HG02623 (cell line): ENCODE measurements at regions not wholly inside any gene's neighbourhood (a gene's known extent, or its start where the extent isn't known, plus 50 kb on each side); places are given as distances from the start of the nearest gene placed in this dataset.
"Not testable (repeated sequence)": the region's sequence is repeated elsewhere in the genome, so short reads cannot be mapped to it uniquely, and the experiment has no call there.

Experiments
- ATAC-seq: cut with Tn5 transposase; IDR thresholded peaks from one replicate; pipeline ENCODE4 v1.9.1; 2021; ENCODE audit warnings: moderate library complexity; ENCODE audit not compliant: unreplicated experiment

DNA sequence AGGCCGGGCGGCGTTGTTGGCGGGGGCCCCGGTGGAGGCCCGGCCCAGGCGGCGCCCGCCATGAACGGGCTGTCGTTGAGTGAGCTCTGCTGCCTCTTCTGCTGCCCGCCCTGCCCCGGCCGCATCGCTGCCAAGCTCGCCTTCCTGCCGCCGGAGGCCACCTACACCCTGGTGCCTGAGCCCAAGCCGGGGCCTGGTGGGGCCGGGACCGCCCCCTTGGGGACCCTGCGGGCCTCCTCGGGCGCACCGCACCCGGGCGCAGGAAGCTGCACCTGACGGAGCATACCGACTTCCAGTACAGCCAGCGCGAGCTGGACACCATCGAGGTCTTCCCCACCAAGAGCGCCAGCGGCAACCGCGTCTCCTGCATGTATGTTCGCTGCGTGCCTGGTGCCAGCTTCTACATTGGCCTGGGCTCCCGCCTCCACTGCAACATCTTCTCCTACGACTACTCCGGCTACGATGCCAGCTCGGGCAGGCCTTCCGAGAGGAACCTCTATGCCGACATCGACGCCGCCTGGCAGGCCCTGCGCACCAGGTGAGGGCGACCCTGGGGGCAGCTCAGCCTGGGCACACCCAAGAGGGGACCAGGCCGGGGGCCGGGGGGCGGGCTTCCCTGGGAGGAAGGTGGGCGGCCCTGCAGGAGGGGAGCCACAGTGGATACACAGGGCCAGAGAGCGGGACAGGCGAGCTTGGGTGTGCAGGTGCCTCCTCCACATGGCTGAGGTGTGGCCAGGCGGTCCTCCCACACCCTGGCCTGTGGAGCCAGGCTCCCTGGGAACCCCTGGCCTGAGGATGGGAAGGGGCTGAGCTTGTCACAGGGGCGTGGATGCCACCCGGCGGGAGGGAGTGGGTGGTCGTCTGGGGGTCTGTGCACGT lies 201.6 kb downstream of the USP22 start:
- ATAC-seq, result not testable (repeated sequence)

DNA sequence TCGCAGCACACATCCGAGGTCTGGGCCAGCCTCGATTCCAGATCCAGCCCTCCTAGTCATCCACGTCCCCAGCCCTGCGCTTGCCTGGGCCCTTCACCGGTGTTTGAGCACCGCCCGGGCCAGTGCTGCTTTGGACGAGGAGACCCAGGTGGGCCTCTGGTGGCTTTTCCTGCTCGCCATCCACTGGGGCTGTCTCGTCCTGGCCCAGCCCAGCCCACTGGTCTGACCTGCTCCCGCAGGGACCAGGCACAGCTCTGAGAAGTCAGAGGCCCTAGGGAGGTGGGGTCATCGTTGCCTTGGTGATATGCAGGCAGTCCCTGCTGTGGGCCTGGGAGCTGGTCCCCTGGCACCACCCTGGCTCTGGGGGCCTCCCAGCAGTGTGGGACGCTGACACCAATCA lies 200.8 kb downstream of the USP22 start:
- ATAC-seq, result not testable (repeated sequence)

DNA sequence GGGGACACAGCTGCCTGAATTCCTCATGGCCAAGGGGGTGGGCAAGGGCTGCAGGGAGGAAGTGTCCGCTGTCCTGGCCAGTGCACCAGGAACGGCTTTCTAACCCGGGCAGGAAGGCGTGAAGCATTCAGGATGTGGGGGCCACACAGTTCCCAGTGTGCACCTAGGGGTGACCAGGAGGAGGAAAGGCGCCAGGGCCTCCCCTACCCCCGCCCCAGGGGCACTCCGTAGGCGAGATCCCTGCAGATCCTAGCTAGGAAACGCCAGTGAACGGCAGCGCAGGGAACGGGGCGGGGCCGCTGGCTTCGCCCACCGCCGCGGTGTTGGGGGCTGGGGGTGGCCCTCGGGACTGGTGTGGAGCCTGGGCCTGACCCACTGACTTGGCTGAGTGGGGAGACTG lies 199.6 kb downstream of the USP22 start:
- not testable (repeated sequence) for ATAC-seq

DNA sequence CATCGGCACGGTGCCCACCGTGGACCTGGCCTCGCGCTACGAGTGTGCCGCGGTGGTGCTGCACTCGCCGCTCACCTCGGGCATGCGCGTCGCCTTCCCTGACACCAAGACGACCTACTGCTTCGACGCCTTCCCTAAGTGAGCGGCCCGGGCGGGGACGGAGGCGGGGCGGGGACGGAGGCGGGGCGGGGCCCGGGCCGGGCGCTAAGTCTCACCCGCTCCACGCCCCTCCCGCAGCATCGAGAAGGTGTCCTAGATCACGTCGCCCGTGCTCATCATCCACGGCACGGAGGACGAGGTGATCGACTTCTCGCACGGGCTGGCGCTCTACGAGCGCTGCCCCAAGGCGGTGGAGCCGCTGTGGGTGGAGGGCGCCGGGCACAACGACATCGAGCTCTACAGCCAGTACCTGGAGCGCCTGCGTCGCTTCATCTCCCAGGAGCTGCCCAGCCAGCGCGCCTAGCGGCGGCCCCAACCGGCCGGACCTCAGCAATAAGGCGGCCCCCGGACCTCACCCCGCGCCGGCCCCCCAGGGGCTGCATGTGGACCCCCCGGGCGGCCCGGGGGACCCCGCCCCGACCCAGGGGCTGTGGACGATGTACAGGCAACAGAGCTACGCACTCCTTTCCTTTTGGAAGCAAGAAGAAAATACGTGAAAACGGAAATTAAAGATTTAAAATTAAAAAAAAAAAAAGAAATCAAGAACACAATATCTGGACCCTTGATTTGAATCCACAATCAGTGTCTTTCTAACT lies 198.8 kb downstream of the USP22 start:
- ATAC-seq, result not testable (repeated sequence)

DNA sequence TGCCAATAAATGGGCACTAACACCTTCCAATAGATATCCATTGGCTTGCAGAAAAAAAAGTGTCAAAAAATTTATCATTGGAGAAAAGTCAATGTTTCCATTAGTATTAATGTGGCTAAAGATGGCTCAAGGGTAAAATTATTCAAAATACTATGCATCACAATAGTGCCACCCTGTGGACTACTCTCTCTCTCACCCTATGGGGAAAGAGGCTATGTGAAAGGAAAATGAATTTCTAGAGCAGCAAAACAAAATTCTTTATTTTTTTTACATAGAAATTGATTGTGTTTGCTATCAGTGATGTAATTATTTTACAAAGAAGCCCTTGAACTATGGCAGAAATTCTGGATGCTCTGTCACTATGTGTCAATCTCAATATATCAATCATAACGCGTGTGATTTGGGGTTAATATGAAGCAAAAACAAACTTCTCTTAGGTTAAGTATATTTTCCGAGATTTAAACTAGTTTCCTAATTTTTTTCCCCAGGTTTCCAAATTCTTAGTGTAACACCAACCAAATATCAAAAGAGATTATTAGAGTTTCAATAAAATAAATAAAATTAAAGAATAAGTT lies 193.9 kb downstream of the USP22 start:
- ATAC-seq, result not testable (repeated sequence)

DNA sequence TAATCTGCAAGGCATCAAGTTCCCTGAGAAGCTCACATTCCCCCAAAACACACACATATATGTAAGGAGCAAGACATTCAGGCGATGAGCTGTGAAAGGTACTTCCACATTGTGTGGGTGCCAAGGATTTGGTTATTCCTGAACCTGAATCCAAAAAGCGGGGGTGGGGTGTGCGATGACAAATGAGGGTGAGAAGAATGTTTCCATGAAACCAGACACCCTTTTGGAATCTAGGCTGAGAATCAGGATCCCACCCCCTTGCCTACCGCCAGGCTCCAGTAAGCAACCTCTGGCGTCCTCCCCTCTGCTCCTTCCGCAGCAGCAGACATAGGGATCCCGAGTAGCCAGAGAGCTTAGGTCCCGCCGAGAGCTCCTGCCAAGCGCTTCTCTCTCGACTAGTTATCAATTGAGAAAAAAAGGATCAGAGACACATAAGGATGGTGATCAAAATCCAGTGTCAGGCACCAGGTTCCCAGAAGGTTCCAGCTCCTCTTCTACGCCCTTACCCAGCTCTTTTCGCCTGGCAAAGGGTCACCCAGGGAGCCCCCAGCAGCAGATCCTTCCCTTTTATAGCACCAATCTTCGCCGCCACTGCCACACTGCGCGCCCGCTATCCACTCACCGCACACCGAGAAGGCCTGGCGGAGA lies 191.1 kb downstream of the USP22 start:
- not testable (repeated sequence) for ATAC-seq

DNA sequence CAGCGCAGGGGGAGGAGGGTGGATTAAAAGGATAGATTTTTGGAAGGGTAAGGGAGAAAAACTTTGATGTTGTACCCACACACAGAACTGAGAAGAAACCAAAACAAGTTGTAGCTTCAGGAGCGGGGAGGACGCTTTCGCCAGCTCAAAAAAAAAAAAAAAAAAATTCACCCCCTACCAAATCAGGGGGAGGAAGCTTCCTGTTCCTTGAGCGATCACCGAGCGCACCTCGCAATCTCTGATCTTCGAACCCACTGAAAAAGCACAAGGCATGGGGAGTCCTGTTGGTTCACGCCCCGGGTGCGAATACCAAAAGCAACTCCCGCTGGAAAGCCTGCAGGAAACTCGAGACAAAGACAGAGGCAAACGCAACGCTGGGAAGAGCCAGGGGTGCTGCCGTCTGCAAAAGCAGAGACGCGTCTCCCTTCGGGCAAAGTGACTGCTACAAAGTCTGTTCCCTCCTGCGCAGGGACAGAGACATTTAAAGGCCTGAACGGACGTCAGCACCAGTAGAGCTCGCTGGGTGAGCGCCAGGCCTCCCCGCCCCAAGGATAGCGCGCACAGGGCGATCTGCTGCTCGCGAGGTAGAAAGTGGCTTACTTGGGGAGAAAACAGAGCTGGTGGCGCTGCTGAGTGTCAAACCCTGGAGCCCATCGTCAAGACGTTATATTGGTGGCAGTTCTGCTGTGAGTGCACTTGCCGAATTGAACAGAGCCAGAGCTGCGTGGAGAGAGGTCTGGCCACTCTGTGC lies 190.4 kb downstream of the USP22 start:
- no peak for ATAC-seq

DNA sequence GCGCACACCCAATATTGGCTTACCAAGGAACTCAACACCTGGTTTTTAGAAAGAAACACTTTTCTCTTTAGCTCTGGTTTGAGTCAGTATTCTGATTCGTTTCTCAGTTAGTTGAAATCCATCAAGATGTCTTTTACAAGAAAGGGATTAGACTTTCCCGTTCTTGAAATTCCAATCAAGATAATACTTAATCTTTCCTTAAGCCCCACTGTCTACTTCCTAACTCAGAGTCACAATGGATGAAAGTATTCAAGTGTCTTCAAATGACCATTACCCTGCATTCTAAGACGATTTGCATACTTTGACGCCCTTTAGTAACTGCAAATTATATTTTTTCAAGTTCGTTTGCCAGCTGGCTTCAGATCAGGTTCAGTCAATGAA lies 189.8 kb downstream of the USP22 start:
- ATAC-seq, result no peak

DNA sequence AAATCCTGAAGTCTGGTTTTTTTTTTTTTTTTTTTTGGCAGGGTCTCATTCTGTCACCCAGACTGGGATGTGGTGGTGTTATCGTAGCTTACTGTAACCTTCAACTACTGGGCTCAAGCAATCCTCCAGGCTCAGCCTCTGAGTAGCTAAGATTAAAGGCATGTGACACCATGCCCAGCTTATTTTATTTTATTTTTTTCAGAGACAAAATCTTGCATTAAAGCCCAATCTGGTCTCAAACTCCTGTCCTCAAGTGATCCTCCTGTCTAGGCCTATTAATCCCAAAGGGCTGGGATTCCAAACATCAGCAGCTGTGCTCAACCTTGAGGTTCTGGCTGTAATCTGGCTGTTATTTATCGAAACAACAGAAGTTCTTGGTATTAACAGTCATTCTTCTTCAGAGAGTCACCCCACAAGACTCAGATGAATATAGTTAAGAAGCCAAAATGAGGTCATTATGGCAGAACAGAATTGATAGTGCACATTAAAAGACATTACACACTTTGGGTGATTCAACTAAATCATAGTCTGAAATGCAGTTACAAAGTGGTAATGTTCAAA lies 186.8 kb downstream of the USP22 start:
- not testable (repeated sequence) for ATAC-seq

DNA sequence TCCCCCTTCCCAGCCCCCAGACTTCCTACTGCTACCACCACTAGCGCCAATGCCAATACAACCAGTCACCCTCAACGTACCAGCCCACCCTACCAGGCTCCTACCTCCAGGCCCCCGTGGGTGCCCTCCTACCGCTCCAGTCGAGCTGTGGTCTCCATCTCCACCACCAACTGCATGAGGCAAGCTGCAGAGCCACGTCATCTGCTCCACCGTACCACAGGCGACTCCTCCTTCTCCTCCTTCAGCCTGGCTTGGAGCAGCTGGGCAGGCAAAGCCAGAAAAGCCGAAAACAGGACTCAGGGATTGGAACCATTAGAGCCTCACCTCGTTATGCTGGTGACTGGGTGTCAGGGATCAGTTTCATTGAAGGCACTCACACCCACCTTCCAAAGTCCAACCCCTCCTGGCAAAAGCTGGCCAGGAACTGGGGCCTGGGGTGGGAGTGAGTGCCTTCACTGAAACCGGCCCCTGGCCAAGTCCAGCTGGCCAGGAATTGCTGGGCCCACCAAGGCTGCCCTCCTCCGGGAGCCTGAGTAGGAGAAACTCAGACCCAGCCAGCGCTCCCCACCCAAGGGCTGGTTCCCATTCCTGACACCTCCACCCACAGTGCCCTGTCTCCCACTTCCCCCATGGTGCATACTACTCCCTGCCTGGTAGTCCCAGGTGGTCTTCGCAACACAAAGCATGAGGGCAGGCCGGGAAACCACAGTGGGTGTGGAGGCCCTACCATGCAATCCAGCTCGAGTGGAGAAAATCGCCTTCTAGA lies 176.2 kb downstream of the USP22 start:
- not testable (repeated sequence) for ATAC-seq

DNA sequence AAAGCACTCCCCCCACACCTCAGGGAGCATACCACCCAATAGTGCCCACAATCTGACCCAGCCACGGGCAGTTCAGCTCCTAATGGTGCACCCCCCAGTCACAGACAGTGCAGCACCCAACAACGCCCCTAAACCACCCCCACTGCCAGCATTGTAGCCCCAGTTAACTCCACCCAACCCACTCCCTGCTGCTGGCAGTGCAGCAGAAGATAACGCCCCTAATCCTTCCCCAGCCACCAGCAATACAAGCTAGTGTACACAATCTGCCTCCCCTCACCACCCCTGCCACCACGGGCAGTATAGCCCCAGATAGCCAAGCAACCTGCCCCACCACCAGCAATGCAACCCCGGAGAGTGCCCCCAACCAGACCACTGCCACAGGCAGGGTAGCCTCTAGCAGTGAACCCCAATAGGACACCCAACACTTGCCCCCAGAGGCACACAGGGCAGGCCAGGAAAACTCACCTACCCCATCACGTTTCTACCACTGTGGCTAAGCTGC lies 175.3 kb downstream of the USP22 start:
- not testable (repeated sequence) for ATAC-seq

DNA sequence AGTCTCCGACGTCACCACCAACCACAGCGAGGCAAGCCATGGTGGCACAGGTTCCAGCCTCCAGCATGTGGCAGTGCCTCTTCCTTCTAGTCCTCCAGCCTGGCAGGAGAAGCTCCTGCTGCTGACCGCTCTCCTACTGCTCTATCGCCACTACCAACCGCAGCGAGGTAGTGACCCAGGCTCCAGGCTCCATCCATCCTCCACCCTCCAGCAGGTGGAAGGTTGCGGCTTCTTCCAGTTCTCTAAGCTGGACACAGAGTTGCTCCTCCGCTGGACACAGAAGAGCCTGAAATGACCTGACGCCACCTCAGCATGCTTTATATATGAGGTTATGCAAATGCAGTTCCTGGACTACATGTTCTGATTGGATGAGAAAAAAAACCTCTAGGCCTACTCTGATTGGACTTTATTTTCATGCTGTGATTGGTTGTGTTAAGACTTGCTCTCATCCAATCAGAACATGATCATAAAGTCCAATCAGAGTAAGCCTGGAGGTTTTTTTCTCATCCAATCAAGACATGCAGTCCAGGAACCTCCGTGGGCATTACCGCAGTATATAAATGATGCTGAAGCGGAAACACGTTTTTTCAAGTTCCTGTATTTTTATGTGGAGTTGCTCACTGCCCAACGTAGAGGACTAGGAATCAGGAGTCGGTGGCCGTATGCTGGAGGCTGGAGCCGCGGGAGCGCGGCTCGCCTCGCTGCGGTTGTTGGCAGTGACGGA lies 174.7 kb downstream of the USP22 start:
- not testable (repeated sequence) for ATAC-seq

DNA sequence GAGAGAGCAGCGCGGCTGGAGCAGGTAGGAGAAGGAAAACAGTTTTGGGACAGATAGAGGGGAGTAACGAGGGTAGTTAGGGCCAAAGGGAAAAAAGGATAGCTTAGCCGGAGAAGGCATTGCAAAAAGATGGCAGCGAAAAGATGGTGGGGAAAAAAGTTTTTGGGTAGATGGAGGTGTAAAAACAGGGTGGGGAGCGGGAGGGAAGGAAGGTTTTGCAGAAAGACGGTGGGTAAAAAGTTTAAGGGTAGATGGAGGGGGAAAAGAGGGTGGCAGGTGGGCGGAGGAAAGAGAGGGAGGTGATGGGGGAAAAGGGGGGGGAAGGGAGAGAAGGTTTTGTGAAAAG lies 174.2 kb downstream of the USP22 start:
- ATAC-seq, result not testable (repeated sequence)

DNA sequence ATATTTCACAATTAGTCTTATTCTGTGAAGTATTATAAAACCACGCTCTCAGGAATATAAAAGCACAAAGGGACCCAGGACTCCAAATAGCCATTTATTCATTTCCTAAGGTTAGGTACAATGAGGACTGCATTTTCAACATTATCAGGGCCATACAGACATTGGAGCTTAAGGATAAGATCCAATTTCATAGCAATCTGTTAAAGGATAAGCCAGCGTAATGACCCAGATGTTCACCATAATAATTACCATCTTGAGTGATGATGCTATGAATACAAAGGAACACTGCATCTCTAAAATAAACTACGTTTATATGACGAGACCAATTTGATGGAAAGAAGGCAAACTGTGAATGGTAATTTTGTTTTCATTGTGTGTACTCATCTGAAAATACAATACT lies 169.6 kb downstream of the USP22 start:
- ATAC-seq, result not testable (repeated sequence)

DNA sequence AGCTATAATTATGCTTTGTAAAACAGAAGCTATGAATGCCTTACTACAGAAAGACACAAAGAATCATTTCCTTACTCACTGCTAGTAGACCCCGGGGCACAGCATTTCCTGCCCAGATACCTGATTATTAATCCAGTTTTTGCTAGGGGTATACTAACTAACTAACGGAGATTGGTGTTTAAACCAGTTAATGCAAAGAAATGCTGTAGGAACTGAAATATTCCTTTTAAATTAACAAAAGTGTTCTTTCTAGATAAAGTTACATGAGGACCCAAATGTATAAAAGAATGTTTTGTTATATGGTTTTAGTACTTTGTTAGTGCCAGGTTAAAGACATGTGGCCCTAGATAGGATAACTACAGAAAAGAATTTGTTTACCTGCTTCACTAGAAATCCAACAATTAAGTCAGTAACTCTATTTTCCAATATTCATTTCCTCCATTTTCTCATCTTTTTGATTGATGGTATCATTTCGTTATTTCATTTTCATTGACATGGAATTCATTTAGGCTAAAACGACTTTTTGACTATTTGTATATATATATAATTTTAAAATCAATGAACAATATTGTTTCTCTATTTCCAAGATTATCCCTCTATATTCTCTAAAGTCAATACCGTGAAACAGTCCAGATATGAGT lies 169.0 kb downstream of the USP22 start:
- ATAC-seq, result not testable (repeated sequence)

DNA sequence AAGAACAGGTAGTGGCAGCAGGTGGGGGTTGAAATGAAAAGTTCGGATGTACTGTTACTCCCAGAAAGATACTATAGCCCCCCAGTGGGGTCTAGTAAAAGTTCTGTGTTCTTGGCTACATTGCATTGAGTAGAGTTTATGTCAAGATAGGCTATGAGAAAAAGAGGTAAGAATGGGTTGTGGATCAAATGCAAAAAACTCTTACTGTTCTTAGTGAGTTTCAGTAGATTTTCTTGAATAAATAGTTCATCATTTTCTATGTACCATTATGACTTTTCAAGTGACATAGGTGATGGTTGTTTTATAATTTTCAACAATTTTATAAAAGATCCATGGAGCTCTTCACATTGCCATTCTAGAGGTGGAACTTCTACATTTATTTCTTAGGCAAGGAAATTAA lies 165.4 kb downstream of the USP22 start:
- not testable (repeated sequence) for ATAC-seq

DNA sequence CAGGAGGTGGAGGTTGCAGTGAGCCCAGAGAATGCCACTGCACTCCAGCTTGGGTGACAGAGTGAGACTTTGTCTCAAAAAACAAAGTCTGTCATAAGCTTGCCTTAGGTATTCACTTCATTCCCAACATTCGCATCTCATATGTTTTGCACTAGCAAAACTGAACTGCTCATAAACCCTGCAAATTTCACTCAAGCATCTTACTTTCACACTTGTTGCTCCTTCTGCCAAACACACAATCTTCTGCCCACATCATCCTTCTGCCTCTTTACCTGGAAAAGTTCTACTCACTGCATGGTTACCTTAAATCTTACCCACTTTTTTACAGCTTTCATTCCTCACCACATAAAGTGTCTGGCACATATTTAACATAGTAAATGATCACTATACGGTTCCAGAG lies 152.5 kb downstream of the USP22 start:
- ATAC-seq, result no peak

DNA sequence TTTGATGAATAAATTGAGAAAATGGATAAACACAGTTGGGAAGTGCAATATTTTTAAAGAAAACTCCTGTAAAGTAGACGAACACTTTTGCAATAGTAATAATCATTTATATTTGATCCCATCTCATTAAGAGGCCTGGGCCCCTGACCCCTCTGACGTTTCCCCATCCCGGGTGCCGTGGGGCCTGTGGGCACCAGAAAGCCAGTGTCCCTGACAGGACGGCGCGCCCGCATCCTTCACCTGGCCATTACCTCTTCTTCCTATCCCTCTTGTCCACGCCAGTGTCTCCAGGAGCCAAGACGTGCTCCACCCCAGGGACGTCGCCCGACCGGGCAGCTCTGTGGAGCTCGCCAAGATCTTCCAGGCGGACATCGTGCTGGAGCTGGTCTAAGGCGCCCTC lies 147.4 kb downstream of the USP22 start:
- ATAC-seq, result not testable (repeated sequence)
